K562 (cell line): ENCODE measurements at regions not wholly inside any gene's neighbourhood (a gene's known extent, or its start where the extent isn't known, plus 50 kb on each side); places are given as distances from the start of the nearest gene placed in this dataset.

Experiments
- CAMTA2 ChIP-seq: fragments of 250-450 bp; sonication (Bioruptor Pico); conservative IDR thresholded peaks from 2 replicates; pipeline ENCODE4 v1.5.1; 2022
- CTBP1 ChIP-seq: fragments of 450-650 bp; IDR thresholded peaks from 2 replicates; pipeline ENCODE4 v1.6.1; 2016; ENCODE audit warnings: borderline replicate concordance
- FOXA3 ChIP-seq, 2 experiments: fragments of 450-650 bp in 1 of 2; sonication (generic) in 1 of 2; formaldehyde crosslinking; IDR thresholded peaks in 1 of 2; conservative IDR thresholded peaks in 1 of 2; 2 replicates each; pipeline versions ENCODE4 v1.4.0 to v1.8.0; 2020 to 2022; ENCODE audit warnings: mild to moderate bottlenecking in 2 of 2, missing genetic modification reagents in 1 of 2
- NFE2 ChIP-seq: IDR thresholded peaks from 2 replicates; pipeline ENCODE4 v1.6.1; 2014; ENCODE audit warnings: antibody characterized with exemption, low read depth
- PHF8 ChIP-seq: fragments of 200-600 bp; sonication (generic); IDR thresholded peaks from 2 replicates; pipeline ENCODE4 v1.6.1; 2012; ENCODE audit warnings: mixed run types, mild to moderate bottlenecking, inconsistent platforms, low read length, moderate library complexity, borderline replicate concordance
- STAT5B ChIP-seq: fragments of 250-450 bp; sonication (Bioruptor Pico); IDR thresholded peaks from 2 replicates; pipeline ENCODE4 v1.8.0; 2021; ENCODE audit warnings: mild to moderate bottlenecking, inconsistent platforms
- TF ChIP-seq, protein P1 (sequence below), 2 experiments: fragments of 450-650 bp in 1 of 2; sonication (generic) in 1 of 2; formaldehyde crosslinking in 1 of 2; IDR thresholded peaks in 1 of 2; conservative IDR thresholded peaks in 1 of 2; 2 replicates each; pipeline versions ENCODE4 v1.6.1 to v1.8.1; 2016 to 2023; ENCODE audit warnings: mild to moderate bottlenecking in 2 of 2, moderate library complexity in 2 of 2, inconsistent platforms in 1 of 2, missing genetic modification reagents in 1 of 2
- TF ChIP-seq, protein P2 (sequence below): sonication (generic); formaldehyde crosslinking; IDR thresholded peaks from 2 replicates; pipeline ENCODE4 v1.5.0; 2020; ENCODE audit warnings: missing genetic modification reagents
- TF ChIP-seq, protein P3 (sequence below): fragments of 450-650 bp; IDR thresholded peaks from 2 replicates; pipeline ENCODE4 v1.7.1; 2018; ENCODE audit warnings: mild to moderate bottlenecking, low read depth; ENCODE audit not compliant: partially characterized antibody
- TF ChIP-seq, protein P4 (sequence below): sonication (generic); formaldehyde crosslinking; IDR thresholded peaks from 2 replicates; pipeline ENCODE4 v1.8.1; 2022; ENCODE audit warnings: missing genetic modification reagents
- TF ChIP-seq, protein P5 (sequence below): fragments of 450-650 bp; IDR thresholded peaks from 2 replicates; pipeline ENCODE4 v1.6.1; 2016; ENCODE audit warnings: low read depth

DNA sequence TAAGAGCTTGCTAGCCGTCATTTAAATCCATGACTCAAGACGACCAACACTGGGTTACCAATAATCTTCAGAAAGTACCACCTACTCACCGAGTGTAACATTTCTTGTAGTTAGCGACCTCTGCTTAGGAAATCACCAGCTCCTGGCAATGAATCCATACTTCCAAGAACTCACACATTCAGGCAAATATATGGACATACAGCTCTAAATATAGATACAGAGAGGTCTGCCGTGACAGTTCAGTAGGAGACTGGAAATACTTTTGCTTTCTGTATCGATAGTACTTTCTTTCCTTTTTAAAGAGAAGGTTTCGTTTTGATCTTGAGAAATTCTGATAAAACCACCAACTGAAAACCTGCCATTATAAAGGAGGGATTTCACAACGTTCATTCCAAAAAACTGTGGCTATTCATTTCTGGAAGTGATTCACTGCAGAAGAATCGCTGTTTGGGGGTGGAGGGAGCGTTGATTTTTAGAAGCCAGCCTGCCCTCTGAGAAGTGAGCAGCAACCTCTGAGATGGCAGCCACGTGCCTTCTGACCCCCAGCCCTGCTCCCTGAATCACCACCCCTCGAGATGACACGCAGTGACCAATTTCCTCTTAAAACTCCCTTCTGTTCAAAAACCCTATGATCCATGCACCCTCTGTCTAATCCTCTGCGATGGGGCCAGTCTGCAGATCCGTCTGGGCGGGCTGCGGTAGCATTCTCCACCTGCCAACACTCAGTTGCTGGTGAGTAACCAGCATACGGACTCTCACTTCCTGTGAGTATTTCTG lies 179.0 kb upstream of the KLF14 start (continued):
- TF ChIP-seq, protein P1, sequence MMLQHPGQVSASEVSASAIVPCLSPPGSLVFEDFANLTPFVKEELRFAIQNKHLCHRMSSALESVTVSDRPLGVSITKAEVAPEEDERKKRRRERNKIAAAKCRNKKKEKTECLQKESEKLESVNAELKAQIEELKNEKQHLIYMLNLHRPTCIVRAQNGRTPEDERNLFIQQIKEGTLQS (IDR thresholded peaks at IDR 0.05) = peak; percentile 69
- TF ChIP-seq, protein P1 (CRISPR knock-in tag; conservative IDR thresholded peaks at IDR 0.05) = no peak
- no peak for TF ChIP-seq STAT5B
- TF ChIP-seq, protein P2, sequence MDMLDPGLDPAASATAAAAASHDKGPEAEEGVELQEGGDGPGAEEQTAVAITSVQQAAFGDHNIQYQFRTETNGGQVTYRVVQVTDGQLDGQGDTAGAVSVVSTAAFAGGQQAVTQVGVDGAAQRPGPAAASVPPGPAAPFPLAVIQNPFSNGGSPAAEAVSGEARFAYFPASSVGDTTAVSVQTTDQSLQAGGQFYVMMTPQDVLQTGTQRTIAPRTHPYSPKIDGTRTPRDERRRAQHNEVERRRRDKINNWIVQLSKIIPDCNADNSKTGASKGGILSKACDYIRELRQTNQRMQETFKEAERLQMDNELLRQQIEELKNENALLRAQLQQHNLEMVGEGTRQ = no peak; the same call in 1 of the 2 replicates
- TF ChIP-seq, protein P3, sequence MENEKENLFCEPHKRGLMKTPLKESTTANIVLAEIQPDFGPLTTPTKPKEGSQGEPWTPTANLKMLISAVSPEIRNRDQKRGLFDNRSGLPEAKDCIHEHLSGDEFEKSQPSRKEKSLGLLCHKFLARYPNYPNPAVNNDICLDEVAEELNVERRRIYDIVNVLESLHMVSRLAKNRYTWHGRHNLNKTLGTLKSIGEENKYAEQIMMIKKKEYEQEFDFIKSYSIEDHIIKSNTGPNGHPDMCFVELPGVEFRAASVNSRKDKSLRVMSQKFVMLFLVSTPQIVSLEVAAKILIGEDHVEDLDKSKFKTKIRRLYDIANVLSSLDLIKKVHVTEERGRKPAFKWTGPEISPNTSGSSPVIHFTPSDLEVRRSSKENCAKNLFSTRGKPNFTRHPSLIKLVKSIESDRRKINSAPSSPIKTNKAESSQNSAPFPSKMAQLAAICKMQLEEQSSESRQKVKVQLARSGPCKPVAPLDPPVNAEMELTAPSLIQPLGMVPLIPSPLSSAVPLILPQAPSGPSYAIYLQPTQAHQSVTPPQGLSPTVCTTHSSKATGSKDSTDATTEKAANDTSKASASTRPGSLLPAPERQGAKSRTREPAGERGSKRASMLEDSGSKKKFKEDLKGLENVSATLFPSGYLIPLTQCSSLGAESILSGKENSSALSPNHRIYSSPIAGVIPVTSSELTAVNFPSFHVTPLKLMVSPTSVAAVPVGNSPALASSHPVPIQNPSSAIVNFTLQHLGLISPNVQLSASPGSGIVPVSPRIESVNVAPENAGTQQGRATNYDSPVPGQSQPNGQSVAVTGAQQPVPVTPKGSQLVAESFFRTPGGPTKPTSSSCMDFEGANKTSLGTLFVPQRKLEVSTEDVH = no peak
- TF ChIP-seq PHF8 = no peak; the same call in 1 of the 2 replicates
- TF ChIP-seq, protein P4, sequence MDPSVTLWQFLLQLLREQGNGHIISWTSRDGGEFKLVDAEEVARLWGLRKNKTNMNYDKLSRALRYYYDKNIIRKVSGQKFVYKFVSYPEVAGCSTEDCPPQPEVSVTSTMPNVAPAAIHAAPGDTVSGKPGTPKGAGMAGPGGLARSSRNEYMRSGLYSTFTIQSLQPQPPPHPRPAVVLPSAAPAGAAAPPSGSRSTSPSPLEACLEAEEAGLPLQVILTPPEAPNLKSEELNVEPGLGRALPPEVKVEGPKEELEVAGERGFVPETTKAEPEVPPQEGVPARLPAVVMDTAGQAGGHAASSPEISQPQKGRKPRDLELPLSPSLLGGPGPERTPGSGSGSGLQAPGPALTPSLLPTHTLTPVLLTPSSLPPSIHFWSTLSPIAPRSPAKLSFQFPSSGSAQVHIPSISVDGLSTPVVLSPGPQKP = no peak
- TF ChIP-seq CTBP1 = no peak
- TF ChIP-seq CAMTA2 (CRISPR knock-in tag) = no peak
- 0 out of 4 replicates have a peak, but pooled peaks of 1 of the 2 experiments have one; percentile 2 for TF ChIP-seq FOXA3 (CRISPR knock-in tag; conservative IDR thresholded peaks at IDR 0.05 in 1 of 2, IDR thresholded peaks at IDR 0.05 in 1 of 2)
- TF ChIP-seq, protein P5, sequence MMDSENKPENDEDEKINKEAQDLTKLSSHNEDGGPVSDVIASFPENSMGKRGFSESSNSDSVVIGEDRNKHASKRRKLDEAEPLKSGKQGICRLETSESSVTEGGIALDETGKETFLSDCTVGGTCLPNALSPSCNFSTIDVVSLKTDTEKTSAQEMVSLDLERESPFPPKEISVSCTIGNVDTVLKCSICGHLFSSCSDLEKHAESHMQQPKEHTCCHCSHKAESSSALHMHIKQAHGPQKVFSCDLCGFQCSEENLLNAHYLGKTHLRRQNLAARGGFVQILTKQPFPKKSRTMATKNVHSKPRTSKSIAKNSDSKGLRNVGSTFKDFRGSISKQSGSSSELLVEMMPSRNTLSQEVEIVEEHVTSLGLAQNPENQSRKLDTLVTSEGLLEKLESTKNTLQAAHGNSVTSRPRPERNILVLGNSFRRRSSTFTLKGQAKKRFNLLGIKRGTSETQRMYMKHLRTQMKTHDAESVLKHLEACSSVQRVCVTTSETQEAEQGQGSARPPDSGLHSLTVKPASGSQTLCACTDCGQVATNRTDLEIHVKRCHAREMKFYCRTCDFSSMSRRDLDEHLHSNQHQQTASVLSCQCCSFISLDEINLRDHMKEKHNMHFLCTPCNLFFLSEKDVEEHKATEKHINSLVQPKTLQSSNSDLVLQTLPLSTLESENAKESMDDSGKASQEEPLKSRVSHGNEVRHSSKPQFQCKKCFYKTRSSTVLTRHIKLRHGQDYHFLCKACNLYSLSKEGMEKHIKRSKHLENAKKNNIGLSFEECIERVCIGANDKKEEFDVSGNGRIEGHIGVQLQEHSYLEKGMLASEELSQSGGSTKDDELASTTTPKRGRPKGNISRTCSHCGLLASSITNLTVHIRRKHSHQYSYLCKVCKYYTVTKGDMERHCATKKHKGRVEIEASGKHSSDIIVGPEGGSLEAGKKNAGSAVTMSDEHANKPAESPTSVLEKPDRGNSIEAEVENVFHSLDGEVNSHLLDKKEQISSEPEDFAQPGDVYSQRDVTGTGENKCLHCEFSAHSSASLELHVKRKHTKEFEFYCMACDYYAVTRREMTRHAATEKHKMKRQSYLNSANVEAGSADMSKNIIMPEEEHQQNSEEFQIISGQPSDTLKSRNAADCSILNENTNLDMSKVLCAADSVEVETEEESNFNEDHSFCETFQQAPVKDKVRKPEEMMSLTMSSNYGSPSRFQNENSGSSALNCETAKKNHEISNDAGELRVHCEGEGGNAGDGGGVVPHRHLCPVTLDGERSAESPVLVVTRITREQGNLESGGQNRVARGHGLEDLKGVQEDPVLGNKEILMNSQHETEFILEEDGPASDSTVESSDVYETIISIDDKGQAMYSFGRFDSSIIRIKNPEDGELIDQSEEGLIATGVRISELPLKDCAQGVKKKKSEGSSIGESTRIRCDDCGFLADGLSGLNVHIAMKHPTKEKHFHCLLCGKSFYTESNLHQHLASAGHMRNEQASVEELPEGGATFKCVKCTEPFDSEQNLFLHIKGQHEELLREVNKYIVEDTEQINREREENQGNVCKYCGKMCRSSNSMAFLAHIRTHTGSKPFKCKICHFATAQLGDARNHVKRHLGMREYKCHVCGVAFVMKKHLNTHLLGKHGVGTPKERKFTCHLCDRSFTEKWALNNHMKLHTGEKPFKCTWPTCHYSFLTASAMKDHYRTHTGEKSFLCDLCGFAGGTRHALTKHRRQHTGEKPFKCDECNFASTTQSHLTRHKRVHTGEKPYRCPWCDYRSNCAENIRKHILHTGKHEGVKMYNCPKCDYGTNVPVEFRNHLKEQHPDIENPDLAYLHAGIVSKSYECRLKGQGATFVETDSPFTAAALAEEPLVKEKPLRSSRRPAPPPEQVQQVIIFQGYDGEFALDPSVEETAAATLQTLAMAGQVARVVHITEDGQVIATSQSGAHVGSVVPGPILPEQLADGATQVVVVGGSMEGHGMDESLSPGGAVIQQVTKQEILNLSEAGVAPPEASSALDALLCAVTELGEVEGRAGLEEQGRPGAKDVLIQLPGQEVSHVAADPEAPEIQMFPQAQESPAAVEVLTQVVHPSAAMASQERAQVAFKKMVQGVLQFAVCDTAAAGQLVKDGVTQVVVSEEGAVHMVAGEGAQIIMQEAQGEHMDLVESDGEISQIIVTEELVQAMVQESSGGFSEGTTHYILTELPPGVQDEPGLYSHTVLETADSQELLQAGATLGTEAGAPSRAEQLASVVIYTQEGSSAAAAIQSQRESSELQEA = no peak
- no peak for TF ChIP-seq NFE2
